HG03175 (cell line): ENCODE measurements at regions not wholly inside any gene's neighbourhood (a gene's known extent, or its start where the extent isn't known, plus 50 kb on each side); places are given as distances from the start of the nearest gene placed in this dataset.
"Not testable (repeated sequence)": the region's sequence is repeated elsewhere in the genome, so short reads cannot be mapped to it uniquely, and the experiment has no call there.

Experiments
- ATAC-seq: cut with Tn5 transposase; IDR thresholded peaks from one replicate; pipeline ENCODE4 v1.9.1; 2021; ENCODE audit warnings: mild to moderate bottlenecking, moderate library complexity; ENCODE audit not compliant: unreplicated experiment

- ATAC-seq, result no peak
Measured at GRCh38 chr7:87007038-87007437, 52.4 kb downstream of the ELAPOR2 start.

DNA sequence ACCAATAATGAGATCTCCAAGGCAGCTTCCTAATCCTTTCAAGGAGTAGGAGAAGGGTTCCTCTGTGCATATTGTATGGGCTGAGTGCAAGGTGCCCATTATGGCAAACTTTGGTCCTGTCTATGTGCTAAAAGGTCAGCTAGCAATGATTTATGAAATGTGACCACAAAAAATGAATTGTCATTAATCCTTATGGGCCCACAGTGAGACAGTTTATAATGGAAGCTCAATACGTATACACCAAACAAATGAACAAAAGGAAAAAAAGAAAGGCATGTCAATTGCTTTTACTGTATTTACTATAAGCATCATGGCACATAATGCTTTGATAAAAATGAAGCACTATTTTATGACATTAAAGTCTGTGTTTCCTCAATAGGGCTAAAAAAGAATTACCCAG, 54.5 kb downstream of the ELAPOR2 start:
- no peak for ATAC-seq

- no peak for ATAC-seq
Measured at GRCh38 chr7:87003872-87004798, 55.3 kb downstream of the ELAPOR2 start.

DNA sequence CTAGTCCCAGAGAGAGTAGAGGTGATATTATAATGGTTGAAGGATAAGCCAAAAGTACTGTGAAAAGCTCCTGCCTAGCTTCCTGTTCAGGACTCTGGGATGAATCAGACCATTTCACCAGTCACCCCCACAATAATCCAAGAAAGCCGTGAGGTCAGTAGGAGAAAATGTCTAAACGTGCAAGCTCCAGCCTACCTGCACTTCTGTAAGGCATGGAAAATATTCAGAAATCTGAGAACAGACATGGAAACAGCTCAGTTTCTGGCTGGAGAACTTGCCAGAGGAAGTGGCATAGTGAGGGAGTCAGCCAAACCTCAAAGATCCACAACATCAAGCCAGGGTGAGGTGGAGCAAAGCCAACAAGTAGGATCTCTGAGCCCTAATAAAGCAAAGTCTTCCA, 58.2 kb downstream of the ELAPOR2 start:
- no peak for ATAC-seq

GRCh38 chr7:87000344-87000743, 59.1 kb downstream of the ELAPOR2 start:
- ATAC-seq, result no peak

DNA sequence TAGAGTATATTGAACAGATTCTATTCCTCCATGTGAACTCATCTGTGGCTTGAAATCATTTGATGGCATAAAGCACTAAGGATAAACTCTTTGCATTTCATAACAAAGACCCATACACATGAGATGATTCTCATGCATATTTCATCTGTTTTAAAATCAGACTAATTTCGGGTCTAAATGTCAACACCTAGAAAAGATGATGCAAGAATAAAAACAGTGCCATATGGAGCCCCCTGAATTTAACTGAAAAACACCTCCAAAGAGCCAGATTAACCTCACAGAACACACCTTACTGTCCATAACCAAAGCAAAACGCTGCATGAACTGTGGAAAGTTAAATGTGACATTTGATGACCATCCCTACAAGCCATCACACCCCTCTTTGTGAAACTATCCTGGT, 59.7 kb downstream of the ELAPOR2 start:
- no peak for ATAC-seq

DNA sequence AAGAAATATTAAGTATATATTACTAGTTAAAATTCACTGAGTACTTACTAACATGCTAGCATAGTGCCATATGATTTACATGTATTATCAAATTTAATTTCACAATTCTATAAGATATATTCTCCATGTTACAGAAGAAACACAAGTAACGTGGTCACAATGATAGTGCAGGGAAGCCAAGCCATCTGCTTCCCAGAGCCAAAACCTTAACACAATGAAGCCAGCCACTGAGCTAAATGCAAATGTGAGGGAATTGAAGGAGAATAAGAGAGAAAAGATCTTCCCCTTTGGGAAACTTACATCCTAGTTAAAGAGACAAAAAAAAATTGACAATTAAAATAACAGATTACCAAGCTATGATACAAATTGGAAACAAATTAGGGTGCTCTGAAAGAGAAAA, 63.6 kb downstream of the ELAPOR2 start:
- no peak for ATAC-seq

DNA sequence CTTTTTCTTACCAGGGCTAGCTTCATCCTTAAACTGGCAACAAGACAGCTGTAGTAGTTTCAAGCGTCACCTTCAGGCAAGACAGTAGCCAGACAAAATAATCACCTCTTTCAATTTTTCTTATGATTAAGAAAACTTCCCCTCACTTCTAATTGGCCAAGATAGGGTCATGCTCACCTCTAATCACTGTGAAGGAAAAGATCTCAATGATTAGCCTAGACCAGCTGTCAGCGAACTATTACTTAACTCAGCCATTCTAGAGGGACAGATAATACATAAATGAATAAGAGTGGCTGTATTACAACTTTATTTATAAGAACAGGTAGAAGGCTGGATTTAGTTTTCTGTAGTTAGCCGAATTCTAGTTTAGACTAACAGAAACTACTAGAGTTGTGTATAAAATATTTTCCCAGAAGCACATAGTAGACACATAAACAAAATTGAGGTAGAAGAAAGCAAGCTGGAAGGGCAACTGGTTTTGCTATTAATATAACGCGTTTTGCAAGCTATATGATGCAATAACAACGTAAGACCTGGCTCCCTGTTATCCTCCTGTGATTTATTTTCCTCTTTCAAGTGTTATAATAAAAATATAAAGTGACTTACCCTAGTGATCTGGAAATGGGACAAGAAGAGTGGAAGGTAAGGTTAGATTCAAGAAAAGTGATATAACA, 64.3 kb downstream of the ELAPOR2 start:
- no peak for ATAC-seq

DNA sequence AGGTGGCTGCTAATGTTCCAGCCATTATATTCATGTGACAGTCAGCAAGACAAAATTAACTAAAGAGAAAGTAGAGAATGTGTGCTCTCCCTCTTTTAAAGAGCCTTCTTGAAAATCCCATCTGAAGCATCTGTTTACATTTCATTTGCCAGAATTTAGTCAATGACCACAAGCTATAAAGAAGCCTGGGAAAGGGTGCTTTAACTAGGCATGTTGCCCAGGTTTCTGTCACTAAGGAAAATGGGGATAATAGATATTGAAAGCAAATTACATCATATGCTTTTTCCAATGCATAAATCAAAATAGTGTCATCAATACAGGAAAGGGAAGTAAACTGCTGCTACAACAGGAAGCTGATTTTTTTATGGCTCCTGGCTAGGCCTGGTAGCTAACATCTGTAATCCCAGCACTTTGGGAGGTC, 67.7 kb downstream of the ELAPOR2 start:
- no peak for ATAC-seq

DNA sequence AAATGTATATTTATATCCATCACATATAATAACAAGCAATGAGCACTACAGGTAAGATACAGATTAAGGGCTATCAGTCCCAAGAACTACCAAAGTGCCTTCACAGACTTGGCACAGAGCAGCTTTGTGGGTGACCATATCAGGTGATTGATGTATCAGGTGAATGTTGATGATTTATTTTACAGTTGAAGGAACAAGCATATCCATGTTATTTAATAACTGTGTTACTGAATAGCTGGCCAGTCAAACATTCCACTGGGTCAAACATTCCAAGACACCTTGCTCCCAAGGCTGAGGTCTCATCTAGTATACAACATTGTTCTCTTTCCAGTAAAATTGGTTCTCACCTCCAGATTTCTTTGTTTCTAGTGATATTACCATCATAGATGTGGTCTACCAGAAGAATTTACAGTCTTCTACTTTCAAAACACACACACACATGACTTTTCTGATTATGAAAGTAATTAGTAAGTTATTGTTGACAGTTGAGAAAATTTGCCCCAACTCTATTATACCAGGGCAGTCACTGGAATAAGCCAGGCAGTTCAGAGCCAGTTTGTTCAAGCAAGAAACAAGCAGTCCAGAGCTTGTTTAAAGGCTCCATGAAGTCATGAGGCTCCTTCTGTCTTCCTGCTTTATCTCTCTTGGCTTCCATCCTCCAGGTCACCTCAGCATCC, 68.2 kb downstream of the ELAPOR2 start:
- peak; percentile 88 for ATAC-seq

GRCh38 chr7:86989407-86989806, 70.0 kb downstream of the ELAPOR2 start:
- ATAC-seq, result no peak

GRCh38 chr7:86987834-86988233, 71.6 kb downstream of the ELAPOR2 start:
- ATAC-seq, result not testable (repeated sequence)

DNA sequence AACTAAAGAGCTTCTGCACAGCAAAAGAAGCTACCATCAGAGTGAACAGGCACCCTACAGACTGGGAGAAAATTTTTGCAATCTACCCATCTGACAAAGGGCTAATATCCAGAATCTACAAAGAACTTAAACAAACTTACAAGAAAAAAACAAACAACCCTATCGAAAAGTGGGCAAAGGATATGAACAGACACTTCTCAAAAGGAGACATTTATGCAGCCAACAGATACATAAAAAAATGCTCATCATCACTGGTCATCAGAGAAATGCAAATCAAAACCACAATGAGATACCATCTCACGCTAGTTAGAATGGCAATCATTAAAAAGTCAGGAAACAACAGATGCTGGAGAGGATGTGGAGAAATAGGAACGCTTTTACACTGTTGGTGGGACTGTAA, 72.1 kb downstream of the ELAPOR2 start:
- not testable (repeated sequence) for ATAC-seq

- ATAC-seq, result not testable (repeated sequence)
Measured at GRCh38 chr7:86985342-86985741, 74.1 kb downstream of the ELAPOR2 start.

DNA sequence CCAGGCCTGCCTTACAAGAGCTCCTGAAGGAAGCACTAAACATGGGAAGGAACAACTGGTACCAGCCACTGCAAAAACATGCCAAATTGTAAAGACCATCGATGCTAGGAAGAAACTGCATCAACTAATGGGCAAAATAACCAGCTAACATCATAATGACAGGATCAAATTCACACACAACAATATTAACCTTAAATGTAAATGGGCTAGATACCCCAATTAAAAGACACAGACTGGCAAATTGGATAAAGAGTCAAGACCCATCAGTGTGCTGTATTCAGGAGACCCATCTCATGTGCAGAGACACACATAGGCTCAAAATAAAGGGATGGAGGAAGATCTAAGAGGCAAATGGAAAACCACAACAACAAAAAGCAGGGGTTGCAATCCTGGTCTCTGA, 75.8 kb downstream of the ELAPOR2 start:
- not testable (repeated sequence) for ATAC-seq

DNA sequence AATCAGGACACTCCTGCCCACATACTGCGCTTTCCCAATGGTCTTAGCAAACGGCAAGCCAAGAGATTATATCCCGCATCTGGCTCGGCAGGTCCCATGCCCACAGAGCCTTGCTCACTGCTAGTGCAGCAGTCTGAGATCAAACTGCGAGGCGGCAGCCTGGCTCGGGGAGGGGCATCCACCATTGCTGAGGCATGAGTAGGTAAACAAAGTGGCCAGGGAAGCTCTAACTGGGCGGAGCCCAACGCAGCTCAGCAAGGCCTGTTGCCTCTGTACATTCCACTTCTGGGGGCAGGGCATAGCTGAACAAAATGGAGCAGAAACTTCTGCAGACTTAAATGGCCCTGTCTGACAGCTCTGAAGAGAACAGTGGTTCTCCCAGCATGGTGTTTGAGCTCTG, 77.5 kb downstream of the ELAPOR2 start:
- not testable (repeated sequence) for ATAC-seq

DNA sequence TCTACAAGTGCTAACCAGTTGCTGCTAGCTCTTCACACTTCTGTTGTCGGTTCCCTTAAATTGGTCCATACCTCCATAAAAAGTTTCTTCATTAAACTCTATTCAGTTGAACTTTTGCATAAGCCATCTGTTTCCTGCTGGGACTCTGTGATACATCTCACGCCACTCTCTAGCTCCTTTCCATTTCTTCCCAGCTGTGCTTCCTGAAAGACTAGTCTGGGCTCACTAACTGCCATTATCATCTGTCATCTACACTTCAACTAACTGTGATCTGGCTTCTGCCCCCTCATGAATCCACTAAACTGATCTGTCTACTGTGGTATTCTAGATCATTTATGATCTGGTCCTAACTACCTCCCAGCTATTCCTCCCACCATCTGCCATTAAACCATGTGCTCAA, 78.3 kb downstream of the ELAPOR2 start:
- ATAC-seq, result no peak

DNA sequence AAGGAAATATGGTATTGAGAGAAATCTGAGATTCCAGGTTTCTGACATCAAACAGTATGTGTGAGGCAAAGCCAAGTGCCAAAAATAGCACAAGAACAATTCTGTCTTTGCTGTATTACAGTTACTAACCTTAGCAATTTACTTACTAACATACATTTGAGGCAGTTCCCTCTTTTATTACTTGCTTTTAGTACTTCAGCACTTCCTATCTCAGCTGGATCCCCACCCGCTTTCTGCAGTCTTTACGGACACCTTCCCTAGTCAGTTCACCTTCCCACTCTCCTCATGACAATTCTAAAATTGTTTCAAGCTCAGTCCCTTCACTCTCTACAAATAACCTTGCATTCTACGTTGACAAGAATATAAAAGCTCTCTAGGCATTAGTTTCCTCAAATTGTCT, 79.2 kb downstream of the ELAPOR2 start:
- ATAC-seq, result no peak

GRCh38 chr7:86978808-86979506, 80.5 kb downstream of the ELAPOR2 start:
- peak; percentile 68 for ATAC-seq

GRCh38 chr7:86976958-86977357, 82.5 kb downstream of the ELAPOR2 start:
- no peak for ATAC-seq

DNA sequence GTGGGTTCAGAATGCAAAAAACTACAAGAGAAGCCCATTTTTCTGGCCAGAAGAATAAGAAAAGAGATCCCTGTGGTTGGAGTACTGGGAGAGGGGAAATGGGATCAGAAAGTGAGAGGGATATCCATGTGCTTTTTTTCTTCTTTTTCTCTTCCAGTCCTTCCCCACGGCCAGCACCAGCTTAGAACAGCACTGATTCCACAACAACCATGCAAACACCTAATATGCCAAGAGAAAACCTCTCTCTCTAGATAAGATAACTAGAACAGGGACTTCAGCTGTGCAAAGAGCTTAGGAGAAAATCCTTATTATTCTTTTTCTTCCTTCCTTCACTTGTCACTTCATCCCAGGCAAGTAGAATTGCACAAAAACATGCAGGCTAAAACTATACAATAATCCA, 83.5 kb downstream of the ELAPOR2 start:
- ATAC-seq, result no peak
